ENCODE measurements at regions not wholly inside any gene's neighbourhood (a gene's known extent, or its start where the extent isn't known, plus 50 kb on each side); places are given as distances from the start of the nearest gene placed in this dataset.

DNA sequence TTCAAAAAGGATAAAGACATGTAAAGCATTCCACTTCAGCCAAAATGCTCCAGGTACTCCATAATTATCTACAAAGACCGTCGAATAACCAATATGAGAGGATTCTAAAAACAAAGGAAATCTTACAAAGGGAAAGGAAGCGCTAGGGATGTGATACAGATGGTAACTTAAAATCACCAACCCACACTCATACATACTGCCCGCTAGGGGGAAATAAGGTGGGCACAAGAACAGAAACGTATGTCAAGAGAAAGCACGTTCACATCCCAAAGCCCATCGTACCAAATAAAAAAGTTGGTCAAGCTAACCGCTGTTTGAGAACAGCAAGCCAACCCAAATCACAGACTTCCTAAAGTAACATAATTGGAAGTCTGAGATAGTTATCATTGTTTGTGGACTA is 429.4 kb downstream of the SHQ1 start:
- no peaks in the 10 kb centered on the region for H3K4me1 ChIP-seq
- no peaks in the 10 kb centered on the region for H3K36me3 ChIP-seq
- H3K9me3 ChIP-seq: no peaks in the 10 kb centered on the region
- H3K27me3 ChIP-seq: no peaks in the 10 kb centered on the region
- H3K27ac ChIP-seq: no peak overlapping the region
- no peak overlapping the region for H3K4me3 ChIP-seq
- intact Hi-C loops (cut with DNase I; ENCODE audit: low total_unique reads): no loop called here
- DNase-seq: no peak
- no peak for TF ChIP-seq POLR2A (IDR thresholded peaks at IDR 0.05)
- TF ChIP-seq, protein P1, sequence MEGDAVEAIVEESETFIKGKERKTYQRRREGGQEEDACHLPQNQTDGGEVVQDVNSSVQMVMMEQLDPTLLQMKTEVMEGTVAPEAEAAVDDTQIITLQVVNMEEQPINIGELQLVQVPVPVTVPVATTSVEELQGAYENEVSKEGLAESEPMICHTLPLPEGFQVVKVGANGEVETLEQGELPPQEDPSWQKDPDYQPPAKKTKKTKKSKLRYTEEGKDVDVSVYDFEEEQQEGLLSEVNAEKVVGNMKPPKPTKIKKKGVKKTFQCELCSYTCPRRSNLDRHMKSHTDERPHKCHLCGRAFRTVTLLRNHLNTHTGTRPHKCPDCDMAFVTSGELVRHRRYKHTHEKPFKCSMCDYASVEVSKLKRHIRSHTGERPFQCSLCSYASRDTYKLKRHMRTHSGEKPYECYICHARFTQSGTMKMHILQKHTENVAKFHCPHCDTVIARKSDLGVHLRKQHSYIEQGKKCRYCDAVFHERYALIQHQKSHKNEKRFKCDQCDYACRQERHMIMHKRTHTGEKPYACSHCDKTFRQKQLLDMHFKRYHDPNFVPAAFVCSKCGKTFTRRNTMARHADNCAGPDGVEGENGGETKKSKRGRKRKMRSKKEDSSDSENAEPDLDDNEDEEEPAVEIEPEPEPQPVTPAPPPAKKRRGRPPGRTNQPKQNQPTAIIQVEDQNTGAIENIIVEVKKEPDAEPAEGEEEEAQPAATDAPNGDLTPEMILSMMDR (IDR thresholded peaks at IDR 0.05): no peak

DNA sequence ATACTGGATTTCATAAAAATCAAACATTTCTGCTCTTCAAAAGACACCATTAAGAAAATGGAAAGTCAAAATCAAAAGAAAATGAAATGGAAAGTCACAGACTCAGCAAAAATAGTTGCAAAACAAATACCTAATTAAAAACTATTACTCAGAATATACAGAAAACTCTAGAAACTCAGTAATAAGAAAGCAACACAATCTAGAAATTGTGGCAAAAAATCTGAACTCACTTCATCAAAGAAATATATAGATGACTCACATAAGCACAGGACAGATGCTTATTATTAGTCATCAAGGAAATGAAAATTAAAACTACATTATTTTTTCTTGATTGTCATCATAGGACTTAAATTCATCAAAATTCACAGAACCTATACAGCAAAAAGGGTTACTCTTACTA is 430.0 kb downstream of the SHQ1 start:
- H3K27ac ChIP-seq: no peak overlapping the region
- H3K27me3 ChIP-seq: no peaks in the 10 kb centered on the region
- DNase-seq: no peak
- intact Hi-C loops (cut with DNase I; ENCODE audit: low total_unique reads): no loop called here
- no peak for TF ChIP-seq POLR2A (IDR thresholded peaks at IDR 0.05)
- TF ChIP-seq, protein P1 (IDR thresholded peaks at IDR 0.05): no peak
- H3K9me3 ChIP-seq: no peaks in the 10 kb centered on the region
- no peaks in the 10 kb centered on the region for H3K4me1 ChIP-seq
- H3K36me3 ChIP-seq: no peaks in the 10 kb centered on the region
- H3K4me3 ChIP-seq: no peak overlapping the region

DNA sequence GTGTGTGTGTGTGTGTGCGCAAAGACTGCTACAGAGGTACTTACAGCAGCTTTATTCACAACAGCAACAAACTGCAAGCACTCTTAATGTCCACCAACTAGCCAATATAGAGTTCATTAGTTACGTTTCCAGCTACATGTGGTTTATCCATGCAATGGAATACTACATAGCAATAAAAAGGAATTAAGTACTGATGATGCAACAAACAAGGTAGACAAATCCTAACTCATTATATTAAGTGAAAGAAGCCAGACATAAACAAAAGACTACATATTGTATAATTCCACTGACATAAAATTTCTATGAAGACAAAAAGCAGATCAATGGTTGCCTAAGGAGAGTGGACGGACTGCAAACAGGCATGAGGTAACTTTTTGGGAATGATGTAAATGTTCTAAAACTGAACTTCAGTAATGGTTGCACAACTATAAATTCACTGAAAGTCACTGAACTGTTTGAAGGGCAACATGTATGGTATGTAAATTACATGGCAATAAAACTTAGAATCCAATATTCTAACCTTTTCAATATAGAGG is 433.7 kb downstream of the SHQ1 start:
- Histone ChIP-seq H3K27me3 (no peaks in the 10 kb centered on the region), H3K36me3 (no peaks in the 10 kb centered on the region), H3K9me3 (no peaks in the 10 kb centered on the region), H3K4me3 (no peak overlapping the region), H3K27ac (no peak overlapping the region), H3K4me1 (peaks cover 0 to 5% of the 10 kb centered on the region in 2 donors)
- TF ChIP-seq, protein P1 (IDR thresholded peaks at IDR 0.05): no peak
- TF ChIP-seq POLR2A (IDR thresholded peaks at IDR 0.05): no peak
- intact Hi-C loops (cut with DNase I; ENCODE audit: low total_unique reads): no loop called here
- no peak for DNase-seq

DNA sequence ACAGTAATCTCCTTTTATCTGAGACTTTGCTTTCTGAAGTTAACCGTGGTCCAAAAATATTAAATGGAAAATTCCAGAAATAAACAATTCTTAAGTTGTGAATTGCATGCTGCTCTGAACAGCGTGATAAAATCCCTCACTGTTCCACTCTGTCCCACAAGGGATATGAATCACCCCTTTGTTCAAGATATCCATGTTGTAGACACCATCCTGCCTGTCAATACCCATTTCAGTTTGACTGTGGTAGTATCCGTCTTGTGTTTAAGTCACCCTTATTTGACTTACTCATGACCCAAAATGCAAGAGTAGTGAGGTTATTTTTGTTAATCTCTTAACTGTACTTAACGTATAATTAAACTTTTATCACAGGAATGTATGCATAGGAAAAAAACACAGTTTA is 435.0 kb downstream of the SHQ1 start:
- H3K4me1 ChIP-seq: peaks cover 0 to 5% of the 10 kb centered on the region in 2 donors
- TF ChIP-seq POLR2A (IDR thresholded peaks at IDR 0.05): no peak
- TF ChIP-seq, protein P1 (IDR thresholded peaks at IDR 0.05): no peak
- no peak for DNase-seq
- H3K27ac ChIP-seq: no peak overlapping the region
- no peaks in the 10 kb centered on the region for H3K36me3 ChIP-seq
- no peak overlapping the region for H3K4me3 ChIP-seq
- H3K9me3 ChIP-seq: no peaks in the 10 kb centered on the region
- H3K27me3 ChIP-seq: no peaks in the 10 kb centered on the region
- intact Hi-C loops (cut with DNase I; ENCODE audit: low total_unique reads): no loop called here

DNA sequence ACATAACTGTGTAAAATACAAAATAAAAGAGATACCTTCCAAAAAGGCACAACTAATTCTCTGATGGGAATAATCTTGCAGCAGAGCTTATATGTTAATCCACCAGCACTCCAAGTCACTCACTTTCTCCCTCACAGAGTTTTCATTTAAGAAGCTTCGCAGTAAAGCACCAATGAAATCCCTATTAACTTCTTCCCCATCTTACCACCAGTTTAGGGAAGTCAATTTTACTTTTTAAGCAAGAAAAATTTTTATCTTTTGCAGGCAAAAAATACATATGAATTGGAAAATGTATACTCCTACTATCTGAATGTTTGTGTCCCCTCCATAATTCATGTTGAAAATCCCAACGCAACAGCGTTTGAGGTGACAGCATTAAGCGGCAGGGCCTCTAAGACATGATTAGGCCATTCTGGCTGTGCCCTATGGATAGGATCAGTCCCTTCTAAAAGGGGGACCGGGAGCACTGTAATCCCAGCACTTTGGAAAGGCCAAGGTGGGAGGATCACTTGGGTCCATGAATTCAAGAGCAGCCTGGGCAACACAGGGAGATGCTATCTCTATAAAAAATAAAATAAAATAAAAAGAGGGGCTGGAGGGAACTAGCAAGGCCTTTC is 435.8 kb downstream of the SHQ1 start:
- DNase-seq: no peak
- H3K4me3 ChIP-seq: no peak overlapping the region
- no peaks in the 10 kb centered on the region for H3K27me3 ChIP-seq
- TF ChIP-seq, protein P1 (IDR thresholded peaks at IDR 0.05): no peak
- no peak for TF ChIP-seq POLR2A (IDR thresholded peaks at IDR 0.05)
- peaks cover 0 to 5% of the 10 kb centered on the region in 2 donors for H3K4me1 ChIP-seq
- intact Hi-C loops (cut with DNase I; ENCODE audit: low total_unique reads): no loop called here
- no peaks in the 10 kb centered on the region for H3K36me3 ChIP-seq
- H3K27ac ChIP-seq: no peak overlapping the region
- H3K9me3 ChIP-seq: no peaks in the 10 kb centered on the region
